ENCODE measurements at regions not wholly inside any gene's neighbourhood (a gene's known extent, or its start where the extent isn't known, plus 50 kb on each side); places are given as distances from the start of the nearest gene placed in this dataset.

GRCh38 chr20:39792334-39792733 is 830.2 kb downstream of the DHX35 start:
- Mint-ChIP-seq H3K9me3 (peaks cover 2% of the 10 kb centered on the region), H3K4me1 (ENCODE audit: low read depth) (no peaks in the 10 kb centered on the region), H3K27ac (no peak overlapping the region), H3K36me3 (ENCODE audit: low read depth) (no peaks in the 10 kb centered on the region), H3K27me3 (no peaks in the 10 kb centered on the region), H3K4me3 (no peak overlapping the region)
- Histone ChIP-seq H3K4me1 (ENCODE audit: insufficient read depth, low read length) (no peaks in the 10 kb centered on the region), H3K27ac (ENCODE audit: low read depth in 1 of 2, low read length in 2 of 2) (no peak overlapping the region), H3K27me3 (ENCODE audit: control insufficient read depth in 1 of 2, insufficient read depth in 2 of 2, low read length in 2 of 2) (no peaks in the 10 kb centered on the region), H3K9me3 (ENCODE audit: control insufficient read depth in 1 of 2, insufficient read depth in 1 of 2, low read length in 2 of 2) (no peaks in the 10 kb centered on the region), H3K4me3 (ENCODE audit: low read length) (no peak overlapping the region), H3K36me3 (ENCODE audit: insufficient read depth, low read length) (no peaks in the 10 kb centered on the region)
- ChIA-PET CTCF (no interaction called here), POLR2A (no interaction called here)
- intact Hi-C loops (cut with DNase I, micrococcal nuclease), result no loop called here
- TF ChIP-seq CTCF (IDR thresholded peaks at IDR 0.05), result no peak
- DNase-seq, result no peak
- ATAC-seq (ENCODE audit: poor library complexity), result no peak

DNA sequence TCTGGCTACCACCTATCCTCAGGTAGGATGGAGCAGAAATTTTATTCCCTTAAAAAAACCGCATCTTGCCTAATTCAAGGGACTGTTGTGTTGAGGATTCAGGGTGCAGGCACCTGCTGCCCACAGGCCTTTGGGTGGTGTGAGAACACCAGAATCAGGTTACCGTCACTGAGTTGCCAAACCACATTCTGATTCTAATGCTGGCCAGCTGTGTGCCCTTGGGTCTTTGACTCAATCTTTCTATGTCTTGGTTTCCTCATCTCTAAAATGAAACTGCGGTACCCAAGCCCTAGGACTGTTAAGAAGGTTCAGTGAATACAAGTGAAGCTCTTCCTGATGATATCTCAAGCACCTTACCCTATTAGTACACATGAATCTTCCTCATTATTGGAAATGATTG is 827.3 kb downstream of the DHX35 start:
- Mint-ChIP-seq H3K4me1 (ENCODE audit: low read depth) (no peaks in the 10 kb centered on the region), H3K36me3 (ENCODE audit: low read depth) (no peaks in the 10 kb centered on the region), H3K4me3 (no peak overlapping the region), H3K27ac (no peak overlapping the region), H3K9me3 (peaks cover 2% of the 10 kb centered on the region), H3K27me3 (no peaks in the 10 kb centered on the region)
- H3K4me3 ChIP-seq (ENCODE audit: low read length), result no peak overlapping the region
- POLR2A ChIA-PET, result no interaction called here
- H3K27ac ChIP-seq (ENCODE audit: low read depth in 1 of 2, low read length in 2 of 2), result no peak overlapping the region
- CTCF ChIA-PET, result no interaction called here
- H3K4me1 ChIP-seq (ENCODE audit: insufficient read depth, low read length), result no peaks in the 10 kb centered on the region
- intact Hi-C loops (cut with DNase I, micrococcal nuclease), result no loop called here
- no peak for TF ChIP-seq CTCF (IDR thresholded peaks at IDR 0.05)
- no peak for DNase-seq
- no peaks in the 10 kb centered on the region for H3K9me3 ChIP-seq (ENCODE audit: control insufficient read depth in 1 of 2, insufficient read depth in 1 of 2, low read length in 2 of 2)
- no peak for ATAC-seq (ENCODE audit: poor library complexity)
- no peaks in the 10 kb centered on the region for H3K36me3 ChIP-seq (ENCODE audit: insufficient read depth, low read length)
- H3K27me3 ChIP-seq (ENCODE audit: control insufficient read depth in 1 of 2, insufficient read depth in 2 of 2, low read length in 2 of 2), result no peaks in the 10 kb centered on the region

DNA sequence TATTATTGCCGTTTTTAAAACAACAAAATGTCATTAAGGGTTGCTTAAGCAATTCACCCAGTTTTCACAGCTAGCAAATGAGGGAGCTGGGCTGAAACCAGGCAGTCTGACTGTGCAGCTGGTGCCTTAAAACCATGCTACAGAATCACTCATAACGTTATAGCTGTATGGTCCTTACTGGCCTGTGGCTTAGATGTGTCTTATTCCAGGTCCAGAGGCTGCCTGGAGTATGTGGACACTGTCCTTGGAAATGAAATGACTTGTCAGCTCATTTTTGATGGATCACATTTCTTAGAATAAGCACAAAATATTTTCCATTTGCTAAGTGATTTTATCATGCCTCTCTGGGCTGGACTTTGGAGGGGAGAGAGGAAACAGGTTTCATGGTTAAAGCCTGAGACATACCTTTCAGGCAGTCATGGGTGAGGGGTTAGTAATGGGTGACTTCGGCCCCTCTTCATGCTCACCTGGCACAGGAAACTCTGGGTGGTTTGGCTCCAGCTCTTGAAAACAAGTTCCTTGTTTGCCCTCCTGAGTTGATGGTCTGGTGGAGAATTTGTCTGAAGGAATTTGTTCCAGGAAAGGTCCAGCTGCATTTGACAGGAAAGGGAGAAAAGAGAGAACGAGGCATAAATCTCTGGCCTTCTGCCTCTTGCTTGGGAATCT is 823.2 kb downstream of the DHX35 start:
- no peak overlapping the region for H3K4me3 ChIP-seq (ENCODE audit: low read length)
- no peaks in the 10 kb centered on the region for H3K4me1 Mint-ChIP-seq (ENCODE audit: low read depth)
- H3K9me3 ChIP-seq (ENCODE audit: control insufficient read depth in 1 of 2, insufficient read depth in 1 of 2, low read length in 2 of 2), result no peaks in the 10 kb centered on the region
- intact Hi-C loops (cut with DNase I, micrococcal nuclease), result no loop called here
- H3K27me3 Mint-ChIP-seq, result no peaks in the 10 kb centered on the region
- CTCF ChIA-PET, result no interaction called here
- ATAC-seq (ENCODE audit: poor library complexity), result no peak
- H3K27ac Mint-ChIP-seq, result no peak overlapping the region
- no peaks in the 10 kb centered on the region for H3K36me3 Mint-ChIP-seq (ENCODE audit: low read depth)
- no peaks in the 10 kb centered on the region for H3K4me1 ChIP-seq (ENCODE audit: insufficient read depth, low read length)
- TF ChIP-seq CTCF (IDR thresholded peaks at IDR 0.05), result no peak
- no peak overlapping the region for H3K27ac ChIP-seq (ENCODE audit: low read depth in 1 of 2, low read length in 2 of 2)
- H3K27me3 ChIP-seq (ENCODE audit: control insufficient read depth in 1 of 2, insufficient read depth in 2 of 2, low read length in 2 of 2), result no peaks in the 10 kb centered on the region
- H3K9me3 Mint-ChIP-seq, result peaks cover 3% of the 10 kb centered on the region
- no peaks in the 10 kb centered on the region for H3K36me3 ChIP-seq (ENCODE audit: insufficient read depth, low read length)
- DNase-seq, result no peak
- POLR2A ChIA-PET, result no interaction called here
- no peak overlapping the region for H3K4me3 Mint-ChIP-seq
